Activated naive CD4-positive, alpha-beta T cell treated with anti-CD3 and anti-CD28 coated beads, Interleukin-2, amount 50 U/mL, for 24 hours (primary cell): ENCODE measurements at regions not wholly inside any gene's neighbourhood (a gene's known extent, or its start where the extent isn't known, plus 50 kb on each side); places are given as distances from the start of the nearest gene placed in this dataset.
"Not testable (repeated sequence)": the region's sequence is repeated elsewhere in the genome, so short reads cannot be mapped to it uniquely, and the experiment has no call there.

Source experiments
- H3K27ac Mint-ChIP-seq: one replicate; pipeline ENCODE4 v1.8.0; 2021; ENCODE audit warnings: mild to moderate bottlenecking, mixed read lengths
- H3K27me3 Mint-ChIP-seq: one replicate; pipeline ENCODE4 v1.8.0; 2021; ENCODE audit warnings: mixed read lengths
- H3K36me3 Mint-ChIP-seq: one replicate; pipeline ENCODE4 v1.8.0; 2021; ENCODE audit warnings: mixed read lengths
- H3K4me1 Mint-ChIP-seq: one replicate; pipeline ENCODE4 v1.8.0; 2021; ENCODE audit warnings: mixed read lengths
- H3K4me3 Mint-ChIP-seq: one replicate; pipeline ENCODE4 v1.8.0; 2021; ENCODE audit warnings: mild to moderate bottlenecking, mixed read lengths
- H3K9me3 Mint-ChIP-seq: one replicate; pipeline ENCODE4 v1.8.0; 2021; ENCODE audit warnings: mixed read lengths

DNA sequence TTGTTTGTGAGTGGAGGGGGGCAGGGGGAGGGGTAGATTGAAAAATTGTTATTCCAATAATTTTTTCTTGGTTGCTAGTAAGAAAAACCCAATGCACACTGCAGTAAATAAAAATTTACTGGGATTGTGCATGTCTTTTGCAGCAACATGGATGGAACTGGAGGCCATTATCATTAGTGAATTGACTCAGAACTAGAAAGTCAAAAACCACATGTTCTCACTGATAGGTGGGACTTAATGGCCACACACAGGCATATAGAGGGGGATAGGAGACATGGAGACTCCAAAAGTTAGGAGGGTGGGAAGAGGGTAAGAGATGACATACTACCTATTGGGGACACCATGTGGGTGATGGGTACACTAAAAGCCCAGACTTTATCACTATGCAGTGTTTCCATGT is 67.2 kb downstream of the BUB3 start:
- Mint-ChIP-seq H3K27me3 (no peaks in the 10 kb centered on the region), H3K36me3 (peaks cover 15% of the 10 kb centered on the region), H3K4me1 (no peaks in the 10 kb centered on the region), H3K9me3 (peaks cover 2% of the 10 kb centered on the region), H3K27ac (no peak overlapping the region), H3K4me3 (no peak overlapping the region)

DNA sequence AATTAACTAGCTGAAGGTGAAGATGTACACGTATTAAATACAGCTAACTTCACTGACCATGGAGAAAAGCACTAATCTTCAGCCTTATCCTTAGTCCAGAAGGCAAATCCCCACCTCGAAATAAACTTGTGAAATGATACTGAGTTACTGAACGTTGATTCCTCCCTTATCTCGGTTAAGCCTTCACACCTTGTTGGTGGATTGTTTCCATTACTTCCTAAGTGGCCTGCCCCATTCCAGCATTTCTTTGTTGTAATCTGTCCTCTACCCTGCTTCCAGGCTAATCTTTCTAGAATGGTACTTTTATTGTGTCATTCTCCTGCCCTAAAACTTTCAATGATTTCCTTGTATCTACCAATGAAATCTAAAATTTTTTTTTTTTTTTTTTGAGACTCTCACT is 68.6 kb downstream of the BUB3 start:
- peaks cover 10% of the 10 kb centered on the region for H3K36me3 Mint-ChIP-seq
- no peaks in the 10 kb centered on the region for H3K27me3 Mint-ChIP-seq
- H3K27ac Mint-ChIP-seq, result no peak overlapping the region
- no peak overlapping the region for H3K4me3 Mint-ChIP-seq
- H3K4me1 Mint-ChIP-seq, result no peaks in the 10 kb centered on the region
- no peaks in the 10 kb centered on the region for H3K9me3 Mint-ChIP-seq

DNA sequence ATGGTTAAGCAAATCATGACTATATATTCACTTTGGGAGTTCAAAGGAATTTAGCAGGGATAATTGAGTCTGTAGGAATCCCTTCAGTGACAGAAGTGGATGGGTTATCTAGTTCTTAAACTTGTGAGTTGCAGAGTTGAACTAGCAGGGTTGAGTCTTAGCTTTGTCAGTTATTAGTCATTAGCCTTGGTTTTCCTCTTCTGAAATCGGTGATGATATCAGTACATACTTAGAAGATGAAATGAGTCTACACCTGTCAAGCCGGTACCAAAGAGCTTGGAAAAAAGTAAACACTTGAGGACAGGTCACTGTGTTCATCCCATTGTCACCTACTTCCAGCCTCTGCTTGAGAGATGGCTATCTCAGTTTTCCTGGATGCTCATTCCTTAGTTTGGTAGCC is 73.5 kb downstream of the BUB3 start:
- Mint-ChIP-seq H3K9me3 (peaks cover 17% of the 10 kb centered on the region), H3K4me1 (no peaks in the 10 kb centered on the region), H3K4me3 (no peak overlapping the region), H3K27ac (no peak overlapping the region), H3K27me3 (no peaks in the 10 kb centered on the region), H3K36me3 (peaks cover 22% of the 10 kb centered on the region)

DNA sequence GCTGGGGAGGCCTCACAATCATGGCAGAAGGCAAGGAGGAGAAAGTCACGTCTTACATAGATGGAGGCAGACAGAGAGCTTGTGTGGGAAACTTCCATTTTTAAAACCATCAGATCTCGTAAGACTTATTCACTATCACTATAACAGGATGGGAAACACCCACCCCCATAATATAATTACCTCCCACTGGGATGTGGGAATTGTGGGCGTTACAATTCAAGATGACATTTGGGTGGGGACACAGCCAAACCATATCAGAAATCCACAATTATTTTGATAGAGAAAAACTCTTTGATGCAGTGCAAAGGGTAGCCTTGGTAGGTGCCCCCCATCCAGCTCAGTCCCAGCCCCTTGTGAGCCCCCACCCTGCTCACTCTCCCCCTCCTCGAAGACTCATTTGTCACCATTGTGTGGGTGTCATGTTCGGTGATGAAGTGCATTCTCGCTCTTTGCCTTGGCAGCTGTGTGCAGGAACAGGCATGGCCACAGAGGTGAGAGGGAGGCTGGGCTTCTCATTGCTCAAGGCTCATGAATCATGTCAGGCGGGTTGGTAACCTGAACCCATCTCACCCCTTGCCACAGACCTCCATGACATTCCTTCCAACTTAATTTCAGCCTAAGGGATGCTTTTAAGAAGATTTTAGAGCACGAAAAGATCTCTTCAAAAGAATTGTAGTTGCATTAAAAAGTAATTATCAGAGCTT is 75.9 kb downstream of the BUB3 start:
- Mint-ChIP-seq H3K4me3 (no peak overlapping the region), H3K36me3 (peaks cover 23% of the 10 kb centered on the region), H3K9me3 (peaks cover 20% of the 10 kb centered on the region), H3K4me1 (no peaks in the 10 kb centered on the region), H3K27ac (no peak overlapping the region), H3K27me3 (no peaks in the 10 kb centered on the region)

DNA sequence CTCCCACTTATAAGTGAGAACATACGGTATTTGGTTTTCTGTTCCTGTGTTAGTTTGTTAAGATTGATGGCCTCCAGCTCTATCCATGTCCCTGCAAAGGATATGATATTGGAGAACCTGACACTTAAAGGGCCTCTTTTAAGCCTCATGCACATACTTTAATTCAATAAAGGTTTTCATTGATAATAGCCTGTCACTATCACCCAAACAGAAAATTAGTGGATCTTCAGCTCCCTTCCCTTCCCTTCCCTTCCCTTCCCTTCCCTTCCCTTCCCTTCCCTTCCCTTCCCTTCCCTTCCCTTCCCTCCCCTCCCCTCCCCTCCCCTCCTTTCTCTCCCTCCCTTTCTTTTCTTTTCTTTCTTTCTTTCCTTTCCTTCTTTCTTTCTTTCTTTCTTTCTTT is 78.7 kb downstream of the BUB3 start:
- H3K4me1 Mint-ChIP-seq, H3K27me3 Mint-ChIP-seq, H3K27ac Mint-ChIP-seq, H3K4me3 Mint-ChIP-seq: not testable (repeated sequence)
- Mint-ChIP-seq H3K36me3 (peaks cover 32% of the 10 kb centered on the region), H3K9me3 (peaks cover 25% of the 10 kb centered on the region)

DNA sequence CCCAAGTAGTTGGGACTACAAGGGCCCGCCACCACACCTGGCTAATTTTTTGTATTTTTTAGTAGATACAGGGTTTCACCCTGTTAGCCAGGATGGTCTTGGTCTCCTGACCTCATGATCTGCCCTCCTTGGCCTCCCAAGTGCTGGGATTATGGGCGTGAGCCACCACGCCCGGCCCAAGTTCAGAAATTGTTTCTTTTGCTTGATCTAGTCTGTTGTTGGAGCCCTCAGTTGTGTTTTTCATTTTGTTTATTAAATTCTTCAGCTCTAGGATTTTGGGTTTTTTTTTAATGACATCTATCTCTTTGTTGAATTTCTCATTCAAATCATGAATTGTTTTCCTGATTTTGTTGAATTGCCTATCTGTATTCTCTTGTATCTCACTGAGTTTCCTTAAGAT is 80.8 kb downstream of the BUB3 start:
- not testable (repeated sequence) for H3K27ac Mint-ChIP-seq, H3K4me3 Mint-ChIP-seq, H3K4me1 Mint-ChIP-seq, H3K27me3 Mint-ChIP-seq
- Mint-ChIP-seq H3K36me3 (peaks cover 26% of the 10 kb centered on the region), H3K9me3 (peaks cover 20% of the 10 kb centered on the region)

DNA sequence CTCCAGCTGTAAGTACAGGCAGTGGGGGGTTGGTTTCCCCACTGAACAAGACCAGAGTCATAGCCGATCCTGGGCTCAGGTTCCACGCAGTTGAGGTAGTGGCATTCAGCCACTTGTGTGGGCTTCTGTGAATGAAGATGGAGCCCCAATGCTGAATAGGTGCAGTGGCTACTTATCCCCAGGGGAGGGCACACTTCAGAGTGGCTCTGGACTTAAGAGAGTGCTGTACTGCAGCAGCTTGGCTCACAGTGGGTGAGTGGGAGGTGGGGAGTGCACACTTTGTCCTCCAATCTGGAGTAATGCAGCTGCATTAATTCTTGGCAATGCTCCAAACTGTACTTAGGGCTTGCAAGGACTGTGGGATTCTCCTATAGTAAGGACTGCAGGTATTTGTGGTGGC is 81.9 kb downstream of the BUB3 start:
- Mint-ChIP-seq H3K27me3 (no peaks in the 10 kb centered on the region), H3K36me3 (peaks cover 19% of the 10 kb centered on the region), H3K27ac (no peak overlapping the region), H3K9me3 (peaks cover 16% of the 10 kb centered on the region), H3K4me1 (peaks cover 15% of the 10 kb centered on the region), H3K4me3 (no peak overlapping the region)

DNA sequence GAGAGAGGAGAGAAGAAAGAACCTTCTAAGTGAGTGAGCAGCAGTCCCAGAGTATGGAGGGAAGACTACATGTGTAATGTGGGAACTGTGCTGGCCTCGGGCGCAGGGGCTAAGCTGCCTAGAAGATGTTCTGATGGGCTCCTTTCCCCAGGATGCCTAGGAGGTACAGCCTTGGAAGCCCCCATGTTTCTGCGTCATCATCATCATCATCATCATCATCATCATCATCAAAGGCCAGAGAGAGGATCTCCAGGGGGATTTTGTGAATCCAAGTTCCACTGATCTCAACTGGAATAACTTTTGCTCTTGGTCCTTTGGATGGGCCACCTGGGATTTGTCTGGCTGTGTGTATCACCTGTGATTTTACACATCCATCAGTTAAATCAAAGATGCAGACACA is 86.0 kb downstream of the BUB3 start:
- peaks cover 9% of the 10 kb centered on the region for H3K36me3 Mint-ChIP-seq
- H3K4me3 Mint-ChIP-seq, result no peak overlapping the region
- H3K9me3 Mint-ChIP-seq, result peaks cover 3% of the 10 kb centered on the region
- H3K27me3 Mint-ChIP-seq, result no peaks in the 10 kb centered on the region
- peaks cover 44% of the 10 kb centered on the region for H3K4me1 Mint-ChIP-seq
- H3K27ac Mint-ChIP-seq, result peak overlapping the region; percentile 51

DNA sequence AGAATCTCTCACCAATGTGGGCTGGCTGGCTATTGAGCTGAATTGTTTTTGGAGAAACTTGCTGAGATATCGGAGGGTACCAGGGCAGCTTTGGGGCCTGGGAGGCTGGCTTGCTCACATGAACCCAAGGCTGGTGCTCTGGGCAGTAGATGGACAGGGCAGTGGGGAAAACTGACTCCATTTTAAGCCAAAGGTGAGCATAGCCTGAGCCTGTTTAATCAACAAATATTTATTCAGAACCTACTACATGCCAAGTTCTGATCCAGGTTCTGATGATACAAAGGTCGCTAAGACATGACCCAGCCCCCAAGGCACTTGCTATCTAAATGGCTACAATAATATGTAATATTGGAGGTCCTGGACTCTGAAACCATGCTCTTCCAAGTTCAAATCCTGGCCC is 86.6 kb downstream of the BUB3 start:
- no peaks in the 10 kb centered on the region for H3K9me3 Mint-ChIP-seq
- H3K27ac Mint-ChIP-seq, result peak overlapping the region; percentile 89
- no peak overlapping the region for H3K4me3 Mint-ChIP-seq
- peaks cover 5% of the 10 kb centered on the region for H3K36me3 Mint-ChIP-seq
- peaks cover 44% of the 10 kb centered on the region for H3K4me1 Mint-ChIP-seq
- no peaks in the 10 kb centered on the region for H3K27me3 Mint-ChIP-seq

DNA sequence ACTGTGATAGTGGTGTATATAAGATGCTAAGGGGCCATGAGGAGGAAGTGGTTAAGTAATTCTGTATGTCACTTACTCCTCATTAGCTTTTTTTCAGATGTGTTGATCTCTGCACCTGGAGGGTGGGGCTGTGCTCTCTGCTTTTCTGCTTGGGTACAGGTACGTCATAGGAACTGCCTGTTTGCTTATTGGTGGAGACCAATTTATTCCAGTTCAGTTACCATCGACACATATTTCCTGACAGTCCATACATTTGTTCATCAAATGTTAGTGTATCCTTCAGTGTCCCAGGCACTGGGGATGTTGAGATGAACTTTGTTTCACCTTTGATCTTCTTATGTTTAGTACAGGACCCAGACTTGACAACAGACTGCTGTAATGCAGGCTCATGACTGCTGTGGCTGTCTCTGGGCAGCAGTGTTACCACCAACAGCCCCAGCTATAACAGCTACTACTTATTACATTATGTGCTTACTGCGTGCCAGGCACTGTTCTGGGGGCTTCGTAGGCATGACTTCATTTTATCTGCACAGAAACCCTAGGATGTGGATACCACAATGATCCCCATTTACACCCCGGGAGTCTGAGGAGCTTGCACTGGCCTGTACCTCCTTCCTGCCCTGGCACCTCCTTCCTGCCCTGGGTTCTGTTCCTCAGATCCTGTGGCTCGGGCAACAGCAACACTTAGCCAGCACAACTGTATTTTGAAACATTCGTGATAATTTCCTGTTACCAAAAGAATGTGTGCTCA is 87.4 kb downstream of the BUB3 start:
- H3K27me3 Mint-ChIP-seq, result no peaks in the 10 kb centered on the region
- peaks cover 5% of the 10 kb centered on the region for H3K36me3 Mint-ChIP-seq
- no peaks in the 10 kb centered on the region for H3K9me3 Mint-ChIP-seq
- H3K4me3 Mint-ChIP-seq, result peak overlapping the region; percentile 63
- H3K4me1 Mint-ChIP-seq, result peaks cover 44% of the 10 kb centered on the region
- peak overlapping the region; percentile 89 for H3K27ac Mint-ChIP-seq

DNA sequence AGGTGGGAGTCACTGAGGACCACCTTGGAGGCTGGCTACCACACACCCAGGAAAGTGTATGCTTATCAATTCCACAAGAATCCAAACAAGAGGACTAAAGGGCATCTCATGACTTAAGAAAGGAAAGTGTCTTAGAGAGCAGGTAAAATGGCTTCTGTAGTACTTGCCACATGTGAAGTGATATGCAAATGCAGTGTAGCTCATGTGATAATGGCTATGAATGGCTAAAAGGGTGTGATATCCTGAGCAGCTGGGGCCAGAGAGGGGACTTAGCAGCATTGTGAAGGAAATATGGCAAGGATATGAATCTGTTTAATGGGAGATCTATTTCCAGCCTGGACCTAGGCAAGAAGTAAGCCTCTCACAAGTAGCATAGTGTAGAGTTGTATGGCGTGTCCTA is 90.5 kb downstream of the BUB3 start:
- Mint-ChIP-seq H3K27me3 (no peaks in the 10 kb centered on the region), H3K4me3 (no peak overlapping the region), H3K36me3 (no peaks in the 10 kb centered on the region), H3K27ac (no peak overlapping the region), H3K9me3 (no peaks in the 10 kb centered on the region), H3K4me1 (peaks cover 49% of the 10 kb centered on the region)

DNA sequence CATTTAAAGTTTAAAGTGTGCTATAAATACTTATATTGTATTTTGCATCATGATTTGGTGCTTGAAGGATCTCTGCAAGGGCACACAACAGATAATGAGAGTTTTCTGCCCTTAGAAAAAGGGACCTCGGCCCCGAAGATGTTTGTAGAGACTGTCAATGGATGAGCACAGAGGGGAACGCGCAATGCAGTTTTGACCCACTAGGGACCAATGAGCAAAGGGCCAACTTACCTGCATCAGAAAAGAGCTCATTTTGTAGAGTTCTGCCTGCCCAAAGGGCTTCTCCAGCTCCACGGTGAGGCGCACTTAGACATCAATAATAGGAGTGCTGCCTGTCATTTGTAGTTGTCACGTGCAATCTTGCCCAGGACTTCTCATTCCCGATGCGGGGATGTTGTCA is 91.1 kb downstream of the BUB3 start:
- no peaks in the 10 kb centered on the region for H3K27me3 Mint-ChIP-seq
- no peak overlapping the region for H3K4me3 Mint-ChIP-seq
- no peaks in the 10 kb centered on the region for H3K9me3 Mint-ChIP-seq
- H3K4me1 Mint-ChIP-seq, result peaks cover 44% of the 10 kb centered on the region
- H3K27ac Mint-ChIP-seq, result no peak overlapping the region
- H3K36me3 Mint-ChIP-seq, result no peaks in the 10 kb centered on the region

DNA sequence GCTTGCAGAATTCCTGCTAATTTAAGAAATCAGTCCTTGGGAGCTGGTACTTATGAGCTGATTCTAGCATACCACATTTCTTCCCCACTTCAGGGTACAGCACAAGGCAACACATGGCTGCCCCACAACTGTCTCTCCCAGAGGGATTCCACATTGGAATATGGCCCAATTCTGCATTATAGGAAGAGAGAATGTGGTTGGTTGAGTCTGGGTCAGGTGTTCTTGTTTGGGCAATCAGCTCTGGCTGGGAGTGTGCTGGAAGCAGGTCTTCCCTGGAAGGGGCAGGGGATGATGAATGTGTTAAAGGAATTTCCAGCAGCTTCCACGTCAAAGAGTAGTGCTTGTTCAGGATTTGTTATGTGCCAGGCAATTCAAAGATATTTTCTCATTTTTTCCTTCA is 95.7 kb downstream of the BUB3 start:
- no peaks in the 10 kb centered on the region for H3K9me3 Mint-ChIP-seq
- peaks cover 7% of the 10 kb centered on the region for H3K4me1 Mint-ChIP-seq
- no peaks in the 10 kb centered on the region for H3K27me3 Mint-ChIP-seq
- no peak overlapping the region for H3K27ac Mint-ChIP-seq
- H3K36me3 Mint-ChIP-seq, result no peaks in the 10 kb centered on the region
- H3K4me3 Mint-ChIP-seq, result no peak overlapping the region

DNA sequence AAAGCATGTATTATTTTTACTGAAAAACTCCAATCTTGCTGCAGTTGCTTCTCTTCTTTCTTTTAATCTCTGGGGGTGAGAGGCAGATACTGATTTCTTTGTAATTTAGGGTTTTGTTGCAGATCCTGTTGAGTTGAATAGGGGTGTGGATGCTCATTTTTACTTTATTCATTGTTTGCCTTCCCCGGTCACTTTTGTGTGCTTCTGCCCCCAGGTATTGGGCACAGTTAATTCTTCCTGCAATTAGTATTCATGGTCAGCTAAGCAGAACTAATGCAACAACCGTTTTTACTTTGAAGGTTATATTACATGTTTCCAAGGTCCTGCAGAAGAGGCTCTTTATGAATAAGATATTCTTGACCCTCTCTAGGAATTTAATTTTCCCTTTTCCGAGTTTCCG is 96.4 kb downstream of the BUB3 start:
- Mint-ChIP-seq H3K9me3 (no peaks in the 10 kb centered on the region), H3K27me3 (no peaks in the 10 kb centered on the region), H3K36me3 (no peaks in the 10 kb centered on the region)

DNA sequence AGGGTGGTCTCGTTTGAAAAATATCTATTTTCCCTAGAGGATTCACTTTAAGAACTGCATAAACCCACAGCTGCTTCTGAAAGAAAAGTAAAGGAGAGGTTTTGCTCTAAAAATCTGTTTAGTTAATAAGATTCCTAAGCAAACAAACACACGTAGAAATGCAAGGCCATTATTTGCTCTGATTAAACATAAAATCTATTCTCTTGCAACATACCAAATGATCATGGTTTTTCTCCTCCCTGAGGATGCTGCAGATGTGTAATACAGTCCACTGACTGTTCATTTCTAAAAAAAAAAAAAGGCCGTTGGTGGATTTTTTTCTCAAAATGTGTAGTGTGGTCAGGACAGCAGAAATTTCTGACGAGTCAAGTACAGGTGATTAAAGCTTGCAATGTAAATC is 98.6 kb downstream of the BUB3 start:
- H3K9me3 Mint-ChIP-seq, result no peaks in the 10 kb centered on the region
- no peak overlapping the region for H3K27ac Mint-ChIP-seq
- no peaks in the 10 kb centered on the region for H3K36me3 Mint-ChIP-seq
- no peaks in the 10 kb centered on the region for H3K27me3 Mint-ChIP-seq
- H3K4me3 Mint-ChIP-seq, result no peak overlapping the region
- peaks cover 7% of the 10 kb centered on the region for H3K4me1 Mint-ChIP-seq

More for the DNA sequence above, 96.4 kb downstream of the BUB3 start:
- peaks cover 7% of the 10 kb centered on the region for H3K4me1 Mint-ChIP-seq
- H3K27ac Mint-ChIP-seq, result no peak overlapping the region
- H3K4me3 Mint-ChIP-seq, result no peak overlapping the region

DNA sequence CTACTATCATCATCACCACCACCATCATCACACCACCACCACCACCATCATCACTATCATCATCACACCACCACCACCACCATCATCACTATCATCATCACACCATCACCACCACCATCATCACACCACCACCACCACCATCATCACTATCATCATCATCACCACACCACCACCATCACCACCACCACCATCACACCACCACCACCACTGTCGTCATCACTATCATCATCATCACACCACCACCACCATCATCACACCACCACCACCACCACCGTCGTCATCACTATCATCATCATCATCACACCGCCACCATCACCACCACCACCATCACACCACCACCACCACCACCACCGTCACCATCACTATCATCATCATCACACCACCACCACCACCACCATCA is 100.1 kb downstream of the BUB3 start:
- not testable (repeated sequence) for H3K27me3 Mint-ChIP-seq, H3K4me3 Mint-ChIP-seq, H3K27ac Mint-ChIP-seq, H3K36me3 Mint-ChIP-seq, H3K4me1 Mint-ChIP-seq, H3K9me3 Mint-ChIP-seq
